Adrenal gland (tissue), 9 donors: ENCODE measurements at regions not wholly inside any gene's neighbourhood (a gene's known extent, or its start where the extent isn't known, plus 50 kb on each side); places are given as distances from the start of the nearest gene placed in this dataset.
"Not testable (repeated sequence)": the region's sequence is repeated elsewhere in the genome, so short reads cannot be mapped to it uniquely, and the experiment has no call there.

Experiments used
- DNase-seq, 7 donors: peaks; one replicate each; pipeline ENCODE4 v3.0.0-alpha.2; 2019 to 2020
- H3K27ac ChIP-seq, 5 donors: fragments of 200-600 bp; sonication (generic) in 4 of 5; 1 replicate in 3 of 5; 2 replicates in 2 of 5; pipeline versions ENCODE4 v1.5.1 to v1.8.0; 2016 to 2020; ENCODE audit warnings: mild to moderate bottlenecking in 1 of 5
- H3K27me3 ChIP-seq: fragments of 200-600 bp; 2 replicates; pipeline ENCODE4 v1.8.0; 2021
- H3K36me3 ChIP-seq, 2 donors: fragments of 200-600 bp; replicated peaks in 1 of 2; 1 replicate in 1 of 2; 2 replicates in 1 of 2; pipeline versions ENCODE4 v1.5.1 to v1.8.0; 2018 to 2022
- H3K4me1 ChIP-seq, 2 donors: fragments of 200-600 bp; replicated peaks in 1 of 2; 1 replicate in 1 of 2; 2 replicates in 1 of 2; pipeline versions ENCODE4 v1.5.1 to v1.8.0; 2018 to 2021
- H3K4me3 ChIP-seq, 4 donors: fragments of 200-600 bp; sonication (generic) in 3 of 4; one replicate each; pipeline ENCODE4 v1.5.1; 2016 to 2018
- H3K9me3 ChIP-seq, 3 donors: fragments of 200-600 bp; sonication (generic) in 1 of 3; replicated peaks in 1 of 3; 1 replicate in 2 of 3; 2 replicates in 1 of 3; pipeline versions ENCODE4 v1.5.1 to v1.8.0; 2016 to 2021
- POLR2A ChIP-seq, 2 donors: fragments of 450-650 bp; IDR thresholded peaks; one replicate each; pipeline ENCODE4 v1.6.1; 2017; ENCODE audit warnings: antibody characterized with exemption in 2 of 2, mild to moderate bottlenecking in 2 of 2, moderate library complexity in 1 of 2
- WGBS, 4 donors: extraction: QIAGEN DNeasy Blood & Tissue Kit in 2 of 4; methylation state at CpG; one replicate each; pipeline versions ENCODE4 v1.1.5 to v1.1.7; 2013 to 2017; 5-methylcytosine and 5-hydroxymethylcytosine counted together
- intact Hi-C, 2 donors: fragments of 100-400 bp; cut with DNase I; formaldehyde crosslinking; loops; one replicate each; pipeline versions ENCODE4 v1.14.1 to v1.15.0; 2022 to 2023
- TF ChIP-seq, protein P1 (sequence below), 6 experiments: fragments of 450-650 bp in 4 of 6; fragments of 200-600 bp in 2 of 6; sonication (generic) in 1 of 6; IDR thresholded peaks; 1 replicate in 5 of 6; 2 replicates in 1 of 6; pipeline versions ENCODE4 v1.5.1 to v1.8.0; 2016 to 2021; ENCODE audit warnings: antibody characterized with exemption in 6 of 6, mild to moderate bottlenecking in 2 of 6, moderate library complexity in 1 of 6
- donor health status: healthy with polysubstance abuse.
- donor health status: Bipolar disorder and iron deficiency.
- donor health status: DM: yes; HTN: yes; CAD: no.
- donor health status: DM: no; HTN: no; CAD: no.
- donor health status: DM: no; HTN: no; CAD: no.

DNA sequence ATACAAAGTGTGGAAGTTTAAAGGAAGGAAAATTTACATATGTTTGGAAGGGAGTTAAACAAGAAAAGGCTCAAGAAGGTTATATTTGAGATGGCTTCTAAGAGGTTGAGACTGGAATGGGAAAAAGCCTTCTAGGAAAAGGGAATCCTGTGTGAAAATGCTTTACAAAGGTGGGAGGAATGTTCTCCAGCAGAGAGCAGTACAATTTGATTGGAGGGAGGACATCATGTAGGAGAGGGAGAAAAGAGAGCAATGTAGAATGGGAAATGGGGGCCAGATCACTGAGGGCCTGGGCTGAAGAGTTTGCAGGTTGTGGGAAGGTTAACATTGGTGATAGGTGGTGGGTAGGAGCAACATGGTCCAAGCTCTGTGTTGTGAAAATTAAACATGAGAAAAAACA lies 366.9 kb downstream of the XPNPEP1 start:
- H3K9me3 ChIP-seq, result no peaks in the 10 kb centered on the region
- H3K27ac ChIP-seq, result no peak overlapping the region
- H3K4me1 ChIP-seq, result no peaks in the 10 kb centered on the region
- H3K27me3 ChIP-seq, result no peaks in the 10 kb centered on the region
- no peak for DNase-seq
- H3K36me3 ChIP-seq, result no peaks in the 10 kb centered on the region
- intact Hi-C loops, result no loop called here
- no peak overlapping the region for H3K4me3 ChIP-seq
- TF ChIP-seq, protein P1, sequence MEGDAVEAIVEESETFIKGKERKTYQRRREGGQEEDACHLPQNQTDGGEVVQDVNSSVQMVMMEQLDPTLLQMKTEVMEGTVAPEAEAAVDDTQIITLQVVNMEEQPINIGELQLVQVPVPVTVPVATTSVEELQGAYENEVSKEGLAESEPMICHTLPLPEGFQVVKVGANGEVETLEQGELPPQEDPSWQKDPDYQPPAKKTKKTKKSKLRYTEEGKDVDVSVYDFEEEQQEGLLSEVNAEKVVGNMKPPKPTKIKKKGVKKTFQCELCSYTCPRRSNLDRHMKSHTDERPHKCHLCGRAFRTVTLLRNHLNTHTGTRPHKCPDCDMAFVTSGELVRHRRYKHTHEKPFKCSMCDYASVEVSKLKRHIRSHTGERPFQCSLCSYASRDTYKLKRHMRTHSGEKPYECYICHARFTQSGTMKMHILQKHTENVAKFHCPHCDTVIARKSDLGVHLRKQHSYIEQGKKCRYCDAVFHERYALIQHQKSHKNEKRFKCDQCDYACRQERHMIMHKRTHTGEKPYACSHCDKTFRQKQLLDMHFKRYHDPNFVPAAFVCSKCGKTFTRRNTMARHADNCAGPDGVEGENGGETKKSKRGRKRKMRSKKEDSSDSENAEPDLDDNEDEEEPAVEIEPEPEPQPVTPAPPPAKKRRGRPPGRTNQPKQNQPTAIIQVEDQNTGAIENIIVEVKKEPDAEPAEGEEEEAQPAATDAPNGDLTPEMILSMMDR (IDR thresholded peaks at IDR 0.05), result no peak
- TF ChIP-seq POLR2A (IDR thresholded peaks at IDR 0.05), result no peak

DNA sequence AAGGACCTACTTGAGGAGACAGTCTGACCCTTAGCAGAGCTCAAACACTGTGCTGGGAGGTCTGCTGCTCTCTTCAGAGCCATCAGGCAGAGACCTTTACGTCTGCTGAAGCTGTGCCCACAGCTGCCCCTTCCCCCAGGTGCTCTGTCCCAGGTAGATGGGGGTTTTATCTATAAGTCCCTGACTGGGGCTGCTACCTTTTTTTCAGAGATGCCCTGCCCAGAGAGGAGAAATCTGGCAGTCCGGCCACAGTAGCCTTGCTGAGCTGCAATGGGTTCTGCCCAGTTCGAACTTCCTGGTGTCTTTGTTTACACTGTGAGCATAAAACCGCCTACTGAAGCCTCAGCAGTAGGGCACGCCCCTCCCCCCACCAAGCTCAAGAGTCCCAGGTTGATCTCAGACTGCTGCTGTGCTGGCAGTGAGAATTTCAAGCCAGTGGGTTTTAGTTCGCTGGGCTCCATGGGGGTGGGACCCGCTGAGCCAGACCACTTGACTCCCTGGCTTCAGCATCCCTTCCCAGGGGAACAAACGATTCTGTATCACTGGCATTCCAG lies 381.2 kb downstream of the XPNPEP1 start:
- intact Hi-C loops, H3K4me3 ChIP-seq, H3K36me3 ChIP-seq, H3K4me1 ChIP-seq, H3K27ac ChIP-seq, H3K9me3 ChIP-seq, DNase-seq, H3K27me3 ChIP-seq: not testable (repeated sequence)
- WGBS, 4 donors, result 46 to 80% (median 58%) methylated on average over 1 to 8 of the region's 8 CpGs

DNA sequence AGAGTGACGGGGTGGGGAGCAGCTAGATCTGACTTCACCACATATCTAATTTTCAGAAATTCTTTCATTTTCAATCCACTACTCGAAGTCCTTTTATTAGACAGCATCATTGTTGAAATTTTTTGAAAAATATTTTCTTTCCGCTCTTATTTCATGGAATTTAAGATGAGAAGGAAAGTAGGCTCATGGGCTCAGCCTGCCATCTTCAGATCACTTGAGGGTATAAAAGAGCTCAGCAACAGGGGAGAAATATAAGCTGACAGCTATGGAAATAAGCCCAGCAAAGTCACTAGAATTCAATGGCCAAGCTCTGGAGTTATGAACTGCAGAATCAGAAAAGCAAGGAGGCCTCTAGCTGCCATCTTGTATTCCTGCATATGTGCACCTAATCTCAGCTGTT lies 389.1 kb downstream of the XPNPEP1 start:
- intact Hi-C loops, result no loop called here
- H3K4me1 ChIP-seq, result no peaks in the 10 kb centered on the region
- DNase-seq, result no peak
- no peaks in the 10 kb centered on the region for H3K36me3 ChIP-seq
- 46 to 60% (median 59%) methylated on average over 3 of the region's 3 CpGs for WGBS, 4 donors
- peaks cover 0 to 5% (median 0%) of the 10 kb centered on the region in 3 donors for H3K9me3 ChIP-seq
- no peak overlapping the region for H3K4me3 ChIP-seq
- H3K27ac ChIP-seq, result no peak overlapping the region
- H3K27me3 ChIP-seq, result no peaks in the 10 kb centered on the region
- TF ChIP-seq POLR2A (IDR thresholded peaks at IDR 0.05), result no peak
- TF ChIP-seq, protein P1 (IDR thresholded peaks at IDR 0.05), result no peak

DNA sequence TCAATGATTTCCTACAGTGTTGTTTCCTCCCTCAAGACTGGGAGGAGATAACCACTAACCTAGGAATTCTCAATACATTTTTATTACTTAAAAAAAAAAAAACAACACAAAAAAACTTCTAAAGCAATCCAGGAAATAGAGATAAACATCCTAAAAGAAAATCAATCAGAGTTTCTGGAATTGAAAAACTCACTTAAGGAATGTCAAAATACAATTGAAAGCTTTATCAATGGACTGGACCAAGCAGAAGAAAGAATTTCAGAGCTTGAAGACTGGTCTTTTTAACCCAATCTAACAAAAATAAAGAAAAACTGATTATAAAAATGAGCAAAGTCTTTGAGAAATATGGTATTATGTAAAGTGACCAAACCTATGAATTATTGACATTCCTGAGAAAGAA lies 394.1 kb downstream of the XPNPEP1 start:
- Histone ChIP-seq H3K9me3 (peaks cover 0 to 8% (median 0%) of the 10 kb centered on the region in 3 donors), H3K4me1 (no peaks in the 10 kb centered on the region), H3K4me3 (no peak overlapping the region), H3K27me3 (no peaks in the 10 kb centered on the region), H3K27ac (no peak overlapping the region), H3K36me3 (no peaks in the 10 kb centered on the region)
- intact Hi-C loops, result no loop called here
- DNase-seq, result no peak
- TF ChIP-seq, protein P1 (IDR thresholded peaks at IDR 0.05), result no peak
- TF ChIP-seq POLR2A (IDR thresholded peaks at IDR 0.05), result no peak

DNA sequence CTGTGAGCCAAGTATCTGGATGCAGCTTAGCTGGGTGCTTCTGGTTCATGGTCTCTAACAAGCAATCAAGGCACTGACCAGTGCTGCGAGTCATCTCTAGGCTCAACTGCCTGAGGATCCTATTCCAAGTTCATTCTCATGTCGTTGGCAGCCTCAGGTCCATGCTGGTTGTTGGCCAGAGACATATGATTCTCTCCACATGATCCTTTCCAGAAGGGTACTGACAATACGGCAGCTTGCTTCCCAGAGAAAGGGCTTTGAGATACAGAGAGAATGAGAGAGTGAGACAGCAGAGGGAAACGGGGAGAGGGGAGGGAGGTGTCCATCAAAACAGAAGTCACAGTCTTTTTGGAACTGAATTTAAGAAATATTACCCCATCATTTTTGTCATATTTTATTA lies 405.6 kb downstream of the XPNPEP1 start:
- Histone ChIP-seq H3K4me3 (no peak overlapping the region), H3K27me3 (no peaks in the 10 kb centered on the region), H3K36me3 (no peaks in the 10 kb centered on the region), H3K27ac (no peak overlapping the region), H3K4me1 (no peaks in the 10 kb centered on the region), H3K9me3 (peaks cover 0 to 3% (median 0%) of the 10 kb centered on the region in 3 donors)
- intact Hi-C loops, result no loop called here
- TF ChIP-seq POLR2A (IDR thresholded peaks at IDR 0.05), result no peak
- TF ChIP-seq, protein P1 (IDR thresholded peaks at IDR 0.05), result no peak
- DNase-seq, result no peak
- WGBS, 4 donors, result 55 to 68% (median 61%) methylated on average over 4 of the region's 4 CpGs
